Fibroblast of skin of right biceps (primary cell): ENCODE measurements at regions not wholly inside any gene's neighbourhood (a gene's known extent, or its start where the extent isn't known, plus 50 kb on each side); places are given as distances from the start of the nearest gene placed in this dataset.
"Not testable (repeated sequence)": the region's sequence is repeated elsewhere in the genome, so short reads cannot be mapped to it uniquely, and the experiment has no call there.

Experiments
- DNase-seq: peaks from one replicate; pipeline ENCODE4 v3.0.0-alpha.2; 2013

DNA sequence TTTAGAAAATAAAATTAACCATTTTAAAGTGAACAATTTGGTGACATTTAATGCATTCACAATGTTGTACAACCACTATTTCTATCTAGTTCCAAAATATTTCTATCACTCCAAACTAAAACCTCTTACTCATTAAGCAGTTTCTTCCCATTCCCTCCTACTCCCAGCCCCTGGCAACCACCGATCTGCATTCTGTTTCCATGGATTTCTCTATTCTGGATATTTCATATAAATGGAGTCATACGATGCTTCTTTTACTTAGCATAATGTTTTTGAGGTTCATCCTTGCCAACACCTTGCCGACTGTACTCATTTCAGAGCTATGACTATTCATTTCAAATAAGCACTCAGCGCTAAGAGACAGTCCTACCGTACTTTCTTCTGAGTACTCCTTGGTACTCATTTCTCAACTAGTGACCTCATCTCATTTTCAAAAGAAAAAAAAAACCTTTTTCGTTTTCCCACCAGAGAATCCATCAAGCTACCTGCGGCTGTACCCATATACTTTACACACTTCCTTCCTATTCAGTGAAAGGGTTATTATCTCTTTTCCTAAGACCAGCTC lies 259.2 kb downstream of the UTRN start:
- no peak for DNase-seq

DNA sequence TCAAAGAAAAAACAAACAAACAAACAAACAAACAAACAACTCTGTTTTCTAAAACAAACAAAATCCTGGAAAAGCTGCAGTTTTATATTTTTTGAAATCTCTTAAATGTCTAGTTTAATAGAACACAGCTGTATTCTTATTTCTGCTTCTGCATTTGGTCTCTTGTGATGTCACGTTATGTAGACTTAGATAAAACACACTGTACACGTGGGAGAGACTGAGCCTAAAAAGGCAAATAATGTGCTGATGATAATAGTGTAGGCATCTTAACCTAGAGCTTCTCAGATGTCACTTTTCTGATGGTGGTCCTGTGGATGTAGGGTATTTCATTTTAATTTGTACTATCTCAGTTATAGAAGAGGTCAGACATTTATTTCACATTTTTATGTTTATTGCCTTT lies 261.7 kb downstream of the UTRN start:
- DNase-seq, result no peak

- peak; percentile 5 for DNase-seq
Measured at GRCh38 chr6:144547409-144547808, 262.3 kb downstream of the UTRN start.

- no peak for DNase-seq
Measured at GRCh38 chr6:144548536-144548935, 263.4 kb downstream of the UTRN start.

- no peak for DNase-seq
Measured at GRCh38 chr6:144549837-144550747, 265.0 kb downstream of the UTRN start.

GRCh38 chr6:144551339-144551738 lies 266.2 kb downstream of the UTRN start:
- no peak for DNase-seq

DNA sequence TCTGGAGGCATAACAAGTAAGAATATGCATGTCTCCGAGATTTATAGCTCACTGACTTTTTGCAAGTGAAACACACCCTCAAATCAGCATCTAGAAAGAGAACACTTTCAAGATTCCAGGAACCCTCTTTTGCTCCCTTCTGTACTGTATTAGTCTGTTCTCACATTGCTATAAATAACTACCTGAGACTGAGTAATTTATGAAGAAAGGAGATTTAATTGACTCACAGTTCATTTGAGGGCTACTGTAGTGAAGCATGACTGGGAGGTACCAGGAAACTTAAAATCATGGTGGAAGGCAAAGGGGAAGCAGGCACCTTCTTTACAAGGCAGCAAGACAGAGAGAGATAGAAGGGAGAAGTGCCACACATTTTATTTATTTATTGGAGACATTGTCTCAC lies 269.9 kb downstream of the UTRN start:
- DNase-seq, result no peak

GRCh38 chr6:144559865-144560593 lies 274.9 kb downstream of the UTRN start:
- peak; percentile 44 for DNase-seq

DNA sequence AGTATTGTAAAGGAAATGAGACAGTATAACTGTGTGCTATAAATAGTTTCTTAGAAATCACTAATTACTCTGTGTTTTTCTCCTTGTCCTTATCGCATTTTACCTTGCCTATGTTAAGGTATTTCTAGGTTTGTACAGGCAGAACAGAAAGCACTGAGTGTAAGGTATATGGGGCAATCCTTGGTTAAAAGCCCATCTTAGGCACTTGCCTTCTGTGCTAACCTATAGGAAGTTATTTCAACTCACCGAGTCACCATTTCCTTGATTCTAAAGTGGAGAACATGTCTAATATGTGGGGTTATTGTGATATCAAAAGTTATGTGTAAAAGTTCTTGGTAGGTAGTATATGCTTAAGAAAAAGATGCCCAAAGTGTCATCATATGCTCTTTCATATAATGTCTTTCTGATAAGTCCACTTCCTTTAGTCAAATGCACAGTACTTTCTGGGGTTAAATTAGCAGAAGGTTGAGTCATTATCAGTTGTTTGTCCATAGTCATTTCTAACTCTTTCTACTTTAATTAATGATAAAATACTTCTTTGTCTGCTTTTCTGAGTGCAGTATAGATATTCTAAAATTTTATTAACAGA lies 276.4 kb downstream of the UTRN start:
- no peak for DNase-seq

DNA sequence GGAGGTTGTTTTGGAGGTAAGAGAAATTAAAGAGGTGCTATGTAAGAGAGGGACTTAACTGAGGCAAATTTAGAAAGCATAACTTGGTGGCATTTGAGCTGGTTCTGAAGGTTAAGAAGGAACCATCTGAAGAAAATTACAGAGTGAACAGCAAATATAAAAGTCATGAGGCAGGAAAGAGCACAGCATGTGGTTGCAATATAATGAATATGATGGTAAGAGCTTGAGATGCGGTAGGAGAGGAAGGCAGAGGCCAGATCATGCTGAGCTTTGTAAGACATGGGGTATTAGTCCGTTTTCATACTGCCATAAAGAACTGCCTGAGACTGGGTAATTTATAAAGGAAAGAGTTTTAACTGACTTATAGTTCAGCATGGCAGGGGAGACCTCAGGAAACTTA lies 279.1 kb downstream of the UTRN start:
- no peak for DNase-seq

- peak; percentile 49 for DNase-seq
Measured at GRCh38 chr6:144566868-144567615, 281.9 kb downstream of the UTRN start.

DNA sequence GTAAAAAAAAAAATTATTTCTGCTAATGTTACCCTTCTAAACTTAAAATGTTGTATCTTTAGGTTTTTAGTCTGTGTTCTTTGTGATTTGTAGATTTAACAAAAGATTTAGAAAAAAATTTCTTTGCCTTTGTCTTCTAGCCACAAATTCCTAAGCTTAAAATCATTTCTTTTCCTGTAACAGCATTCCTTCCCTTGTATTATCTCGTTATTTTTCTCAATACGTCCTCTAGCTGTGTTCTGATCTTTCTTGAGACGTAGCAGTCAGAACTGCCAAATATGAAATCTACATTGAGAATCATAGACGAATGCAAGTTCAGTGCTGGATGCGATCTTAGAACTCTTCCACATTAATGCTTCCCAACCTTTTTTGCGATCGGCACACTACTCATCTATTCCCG lies 283.1 kb downstream of the UTRN start:
- no peak for DNase-seq

DNA sequence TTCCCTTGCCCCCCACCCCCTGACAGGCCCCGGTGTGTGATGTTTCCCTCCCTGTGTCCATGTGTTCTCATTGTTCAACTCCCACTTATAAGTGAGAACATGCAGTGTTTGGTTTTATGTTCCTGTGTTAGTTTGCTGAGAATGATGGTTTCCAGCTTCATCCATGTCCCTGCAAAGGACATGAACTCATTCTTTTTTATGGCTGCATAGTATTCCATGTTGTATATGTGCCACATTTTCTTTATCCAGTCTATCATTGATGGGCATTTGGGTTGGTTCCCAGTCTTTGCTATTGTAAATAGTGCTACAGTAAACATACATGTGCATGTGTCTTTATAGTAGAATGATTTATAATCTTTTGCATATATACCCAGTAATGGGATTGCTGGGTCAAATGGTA lies 287.4 kb downstream of the UTRN start:
- not testable (repeated sequence) for DNase-seq

- DNase-seq, result no peak
Measured at GRCh38 chr6:144574796-144575195, 289.7 kb downstream of the UTRN start.

- DNase-seq, result no peak
Measured at GRCh38 chr6:144575327-144575726, 290.2 kb downstream of the UTRN start.

DNA sequence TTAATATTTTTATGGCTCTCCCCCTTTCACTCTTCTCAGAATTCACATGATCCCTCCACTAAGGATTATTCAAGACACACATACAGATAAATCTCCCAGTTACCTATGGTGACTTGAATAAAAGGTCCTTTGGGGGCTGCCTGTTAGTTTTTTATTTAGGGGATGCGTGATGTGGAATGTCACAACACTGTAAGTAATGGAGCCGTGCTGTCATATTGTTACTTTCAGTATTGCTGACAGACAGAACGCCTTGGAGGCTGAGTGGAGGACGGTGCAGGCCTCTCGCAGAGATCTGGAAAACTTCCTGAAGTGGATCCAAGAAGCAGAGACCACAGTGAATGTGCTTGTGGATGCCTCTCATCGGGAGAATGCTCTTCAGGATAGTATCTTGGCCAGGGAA lies 291.7 kb downstream of the UTRN start:
- DNase-seq, result no peak

DNA sequence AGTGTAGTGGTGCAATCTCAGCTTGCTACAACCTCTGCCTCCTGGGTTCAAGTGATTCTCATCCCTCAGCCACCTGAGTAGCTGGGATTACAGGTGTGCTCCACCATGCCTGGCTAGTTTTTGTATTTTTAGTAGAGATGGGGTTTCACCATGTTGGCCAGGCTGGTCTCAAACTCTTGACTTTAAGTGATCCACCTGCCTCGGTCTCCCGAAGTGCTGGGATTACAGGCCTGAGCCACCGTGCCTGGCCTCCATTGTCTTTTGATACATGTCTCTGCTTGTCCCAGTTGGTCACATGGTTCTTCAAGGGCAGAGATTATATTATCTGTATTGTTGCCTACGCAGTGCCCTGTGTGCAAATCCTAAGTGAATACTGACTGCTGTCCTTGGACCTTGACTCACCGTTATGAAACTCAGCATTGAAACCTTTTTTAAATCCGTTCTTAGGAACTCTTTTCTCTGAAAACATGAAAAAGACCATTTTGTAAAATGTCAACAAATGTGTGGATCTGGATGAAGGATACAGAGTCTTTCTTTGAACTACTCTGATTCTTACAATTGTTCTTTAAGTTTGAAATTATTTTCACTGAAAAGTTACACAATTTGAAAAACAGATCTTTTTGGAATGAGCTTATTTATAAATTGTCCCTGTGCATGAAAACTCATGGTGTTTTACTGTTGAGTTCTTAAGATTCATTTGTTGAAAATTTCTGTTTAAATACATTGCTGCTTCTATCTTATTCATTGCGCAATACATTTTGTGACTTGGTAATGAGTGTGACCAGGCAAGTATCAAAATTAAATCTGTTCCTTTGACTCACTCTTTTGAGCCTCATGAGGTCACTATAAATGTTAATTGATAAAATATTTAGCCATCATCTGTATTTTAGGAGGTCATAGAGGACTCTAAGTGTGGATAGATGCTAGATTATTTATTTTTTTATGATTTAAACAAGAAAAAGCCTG lies 293.5 kb downstream of the UTRN start:
- peak; percentile 47 for DNase-seq

DNA sequence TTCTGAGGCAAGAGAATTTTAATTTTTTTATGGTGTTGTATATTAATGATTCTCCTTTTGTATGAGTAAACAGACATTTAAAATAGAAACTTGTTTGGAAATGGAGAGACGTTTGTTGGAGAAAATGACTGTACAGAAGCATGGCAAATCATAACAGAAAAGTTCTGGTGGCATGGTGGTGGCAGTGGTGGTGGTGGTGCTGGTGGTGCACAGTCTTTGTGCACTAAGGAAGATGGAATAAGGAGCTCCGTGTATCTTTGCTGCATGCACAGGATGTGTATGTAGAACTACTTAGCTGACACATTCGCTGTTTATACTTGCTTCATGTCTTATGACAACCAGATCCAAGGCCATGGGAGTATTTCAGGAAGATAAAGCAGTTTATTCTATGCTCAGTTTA lies 294.9 kb downstream of the UTRN start:
- DNase-seq, result no peak

GRCh38 chr6:144580771-144581170 lies 295.6 kb downstream of the UTRN start:
- DNase-seq, result no peak

DNA sequence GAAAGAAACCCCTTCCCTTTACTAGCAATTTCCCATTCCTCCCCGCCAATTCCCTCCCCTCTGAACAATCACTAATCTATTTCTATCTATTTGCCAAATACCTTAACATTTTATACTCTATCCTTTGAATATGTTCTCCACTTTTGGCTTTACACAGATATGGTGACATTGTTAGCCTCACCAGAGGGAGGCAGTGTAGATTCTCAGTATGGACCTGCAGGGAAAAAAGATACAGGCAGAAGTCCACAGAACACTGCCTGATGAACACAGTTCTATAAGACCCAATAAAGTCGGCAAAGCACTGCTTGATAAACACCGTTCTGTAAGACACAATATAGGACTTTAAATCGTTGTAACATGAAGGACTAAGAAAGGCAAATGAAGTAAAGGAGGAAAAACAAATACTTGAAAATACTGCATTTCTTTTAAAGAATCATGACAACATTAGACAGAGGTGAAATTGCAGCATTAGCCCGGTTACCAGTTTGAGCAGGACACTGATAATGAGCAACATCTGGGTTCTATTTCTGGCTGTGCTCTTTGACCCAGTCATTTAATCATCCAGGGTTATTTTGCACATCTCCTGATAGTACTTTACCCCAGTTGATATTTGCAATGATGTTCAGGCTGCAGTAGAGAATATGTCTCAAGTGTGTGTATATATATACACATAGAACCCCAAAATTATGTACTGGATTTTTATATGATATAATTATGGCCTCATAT lies 296.8 kb downstream of the UTRN start:
- DNase-seq, result peak; percentile 37
